HUES64 (cell line): ENCODE measurements at regions not wholly inside any gene's neighbourhood (a gene's known extent, or its start where the extent isn't known, plus 50 kb on each side); places are given as distances from the start of the nearest gene placed in this dataset.

ENCODE experiments used
- H3K27ac ChIP-seq: 2 replicates; pipeline ENCODE4 v1.7.0; 2013; ENCODE audit warnings: low read depth, low read length, inconsistent platforms
- H3K27me3 ChIP-seq: 2 replicates; pipeline ENCODE4 v1.6.1; 2013; ENCODE audit warnings: mild to moderate bottlenecking, low read length; ENCODE audit not compliant: insufficient read depth
- H3K36me3 ChIP-seq: 2 replicates; pipeline ENCODE4 v1.6.1; 2013; ENCODE audit warnings: mild to moderate bottlenecking, low read length; ENCODE audit not compliant: insufficient read depth
- H3K4me1 ChIP-seq: 2 replicates; pipeline ENCODE4 v1.6.1; 2013; ENCODE audit warnings: mild to moderate bottlenecking, low read length, moderate library complexity; ENCODE audit not compliant: insufficient read depth
- H3K4me3 ChIP-seq: 2 replicates; pipeline ENCODE4 v1.5.1; 2013; ENCODE audit warnings: mild to moderate bottlenecking, low read length, moderate library complexity
- H3K9ac ChIP-seq: 2 replicates; pipeline ENCODE4 v1.6.1; 2013; ENCODE audit warnings: mild to moderate bottlenecking, low read depth, low read length
- H3K9me3 ChIP-seq: 2 replicates; pipeline ENCODE4 v1.6.1; 2013; ENCODE audit warnings: low read depth, low read length; ENCODE audit not compliant: insufficient read depth
- WGBS: fragments of 150-250, 120-280 bp; methylation state at CpG from one replicate; pipeline ENCODE4 v1.1.7; 2013; ENCODE audit warnings: missing lambda C conversion rate; 5-methylcytosine and 5-hydroxymethylcytosine counted together

- Histone ChIP-seq H3K9ac (no peak overlapping the region), H3K27me3 (no peaks in the 10 kb centered on the region), H3K36me3 (peaks cover 25% of the 10 kb centered on the region; the same call in 1 of the 2 replicates), H3K4me1 (peaks cover 18% of the 10 kb centered on the region), H3K27ac (no peak overlapping the region), H3K4me3 (no peak overlapping the region), H3K9me3 (no peaks in the 10 kb centered on the region)
- 95% methylated on average over 5 of the region's 5 CpGs for WGBS
Measured at GRCh38 chr6:37119387-37119886, 50.5 kb upstream of the PIM1 start.
